A549 (cell line): ENCODE measurements at regions not wholly inside any gene's neighbourhood (a gene's known extent, or its start where the extent isn't known, plus 50 kb on each side); places are given as distances from the start of the nearest gene placed in this dataset.

Source experiments
- EHMT2 ChIP-seq: fragments of 200-600 bp; sonication (generic); IDR thresholded peaks from 2 replicates; pipeline ENCODE4 v1.6.1; 2016; ENCODE audit warnings: antibody characterized with exemption, low read depth, mild to moderate bottlenecking, moderate library complexity
- POLR2A ChIP-seq: IDR thresholded peaks from 2 replicates; pipeline ENCODE4 v1.6.1; 2012; ENCODE audit warnings: mild to moderate bottlenecking, low read length
- TF ChIP-seq, protein P1 (sequence below): fragments of 150-350 bp; IDR thresholded peaks from 2 replicates; pipeline ENCODE4 v1.6.1; 2014; ENCODE audit warnings: low read depth, mild to moderate bottlenecking, low read length

DNA sequence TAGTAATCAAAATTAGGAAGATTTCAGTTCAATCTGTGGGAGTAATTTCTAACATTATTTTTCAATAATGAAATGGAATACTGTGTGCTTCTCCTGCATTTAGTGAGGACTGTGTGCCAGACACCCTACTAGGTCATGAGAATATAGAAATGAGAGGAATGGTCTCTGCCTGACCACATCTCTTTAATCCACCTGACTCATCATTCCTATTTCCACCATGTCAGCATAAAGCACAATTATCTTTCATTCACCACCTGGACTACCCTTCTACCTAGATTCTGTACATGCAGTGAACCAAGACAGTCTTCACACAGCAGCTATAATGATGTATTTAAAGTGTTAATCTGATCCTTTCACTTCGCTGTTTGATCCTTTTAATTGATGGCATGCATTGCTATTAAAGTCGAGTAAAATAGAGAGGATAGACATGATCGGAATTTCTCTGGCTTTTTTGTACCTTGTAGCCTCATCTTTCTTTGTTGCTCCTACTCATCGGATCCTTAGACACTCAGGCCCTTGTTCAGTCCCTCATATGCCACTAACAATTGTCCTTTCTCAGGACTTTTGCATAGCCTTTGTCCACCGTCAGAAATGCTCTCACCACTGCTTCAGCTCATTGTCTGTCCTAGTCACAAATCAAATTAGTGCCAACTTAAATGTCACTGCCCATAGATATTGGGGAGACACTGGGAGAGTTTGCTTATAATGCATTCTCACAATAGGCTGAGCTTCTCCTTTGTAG lies 1037.1 kb downstream of the REEP3 start:
- no peak for TF ChIP-seq EHMT2
- TF ChIP-seq, protein P1, sequence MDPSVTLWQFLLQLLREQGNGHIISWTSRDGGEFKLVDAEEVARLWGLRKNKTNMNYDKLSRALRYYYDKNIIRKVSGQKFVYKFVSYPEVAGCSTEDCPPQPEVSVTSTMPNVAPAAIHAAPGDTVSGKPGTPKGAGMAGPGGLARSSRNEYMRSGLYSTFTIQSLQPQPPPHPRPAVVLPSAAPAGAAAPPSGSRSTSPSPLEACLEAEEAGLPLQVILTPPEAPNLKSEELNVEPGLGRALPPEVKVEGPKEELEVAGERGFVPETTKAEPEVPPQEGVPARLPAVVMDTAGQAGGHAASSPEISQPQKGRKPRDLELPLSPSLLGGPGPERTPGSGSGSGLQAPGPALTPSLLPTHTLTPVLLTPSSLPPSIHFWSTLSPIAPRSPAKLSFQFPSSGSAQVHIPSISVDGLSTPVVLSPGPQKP, result no peak
- TF ChIP-seq POLR2A, result no peak
